Gastrocnemius medialis (tissue), 4 donors: ENCODE measurements at regions not wholly inside any gene's neighbourhood (a gene's known extent, or its start where the extent isn't known, plus 50 kb on each side); places are given as distances from the start of the nearest gene placed in this dataset.

Source experiments
- POLR2A ChIP-seq, 2 donors: fragments of 450-650 bp; IDR thresholded peaks; one replicate each; pipeline ENCODE4 v1.6.1; 2017; ENCODE audit warnings: antibody characterized with exemption in 2 of 2, mild to moderate bottlenecking in 2 of 2, moderate library complexity in 2 of 2
- TF ChIP-seq, protein P1 (sequence below), 5 experiments: fragments of 450-650 bp in 3 of 5; fragments of 200-600 bp in 2 of 5; sonication (generic) in 2 of 5; IDR thresholded peaks in 4 of 5; conservative IDR thresholded peaks in 1 of 5; 1 replicate in 4 of 5; 2 replicates in 1 of 5; pipeline ENCODE4 v1.5.1; 2016 to 2019; ENCODE audit warnings: antibody characterized with exemption in 5 of 5, mild to moderate bottlenecking in 3 of 5, moderate library complexity in 3 of 5

DNA sequence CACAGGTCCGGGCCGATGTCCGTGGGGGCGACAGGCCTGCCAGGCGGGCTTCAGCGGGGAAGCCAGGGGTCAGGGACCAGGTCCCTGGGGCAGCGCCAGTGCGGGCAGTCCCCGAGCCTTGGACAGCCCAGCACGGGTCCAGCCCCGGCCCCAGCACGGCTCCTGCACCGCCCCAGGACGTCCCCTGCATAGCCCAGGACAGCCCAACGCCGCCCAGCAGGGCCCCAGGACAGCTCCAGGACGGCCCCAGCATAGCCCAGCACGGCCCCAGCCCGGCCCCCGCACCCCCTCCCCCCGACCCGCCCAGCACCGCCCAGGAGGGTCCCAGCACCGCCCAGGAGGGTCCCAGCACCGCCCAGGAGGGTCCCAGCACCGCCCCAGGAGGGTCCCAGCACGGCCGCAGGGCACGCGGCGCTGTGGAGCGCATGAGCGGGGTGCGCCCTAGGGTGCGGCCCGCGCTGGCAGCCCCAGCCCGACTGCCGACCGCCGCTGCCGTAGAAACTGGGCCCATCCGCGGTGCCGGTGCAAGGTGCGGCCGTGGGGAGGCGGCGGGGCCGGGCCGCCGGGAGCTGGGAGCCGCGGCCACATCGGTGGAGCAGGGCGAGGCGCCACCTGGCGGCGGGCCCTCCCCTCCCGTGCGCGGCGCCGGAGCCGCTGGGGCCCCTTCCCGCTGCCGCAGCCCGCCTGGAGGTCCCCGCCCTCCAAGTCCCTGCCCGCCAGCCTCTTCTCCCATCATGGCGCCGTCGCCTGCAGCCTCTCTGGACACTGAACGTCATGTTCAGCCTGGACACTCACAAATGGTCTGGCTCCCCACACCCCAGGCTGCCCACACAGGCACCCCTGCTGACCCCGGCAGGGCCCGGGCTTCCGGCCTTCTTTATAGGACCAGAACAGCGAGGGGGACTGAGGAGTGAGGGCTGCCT, 106.8 kb upstream of the NKX1-1 start:
- TF ChIP-seq, protein P1, sequence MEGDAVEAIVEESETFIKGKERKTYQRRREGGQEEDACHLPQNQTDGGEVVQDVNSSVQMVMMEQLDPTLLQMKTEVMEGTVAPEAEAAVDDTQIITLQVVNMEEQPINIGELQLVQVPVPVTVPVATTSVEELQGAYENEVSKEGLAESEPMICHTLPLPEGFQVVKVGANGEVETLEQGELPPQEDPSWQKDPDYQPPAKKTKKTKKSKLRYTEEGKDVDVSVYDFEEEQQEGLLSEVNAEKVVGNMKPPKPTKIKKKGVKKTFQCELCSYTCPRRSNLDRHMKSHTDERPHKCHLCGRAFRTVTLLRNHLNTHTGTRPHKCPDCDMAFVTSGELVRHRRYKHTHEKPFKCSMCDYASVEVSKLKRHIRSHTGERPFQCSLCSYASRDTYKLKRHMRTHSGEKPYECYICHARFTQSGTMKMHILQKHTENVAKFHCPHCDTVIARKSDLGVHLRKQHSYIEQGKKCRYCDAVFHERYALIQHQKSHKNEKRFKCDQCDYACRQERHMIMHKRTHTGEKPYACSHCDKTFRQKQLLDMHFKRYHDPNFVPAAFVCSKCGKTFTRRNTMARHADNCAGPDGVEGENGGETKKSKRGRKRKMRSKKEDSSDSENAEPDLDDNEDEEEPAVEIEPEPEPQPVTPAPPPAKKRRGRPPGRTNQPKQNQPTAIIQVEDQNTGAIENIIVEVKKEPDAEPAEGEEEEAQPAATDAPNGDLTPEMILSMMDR (IDR thresholded peaks at IDR 0.05 in 4 of 5, conservative IDR thresholded peaks at IDR 0.05 in 1 of 5): peak in 4 of 5 experiments; percentile 15 to 70 (median 60)
- no peak for TF ChIP-seq POLR2A (IDR thresholded peaks at IDR 0.05)
